Fibroblast of the aortic adventitia (primary cell): ENCODE measurements at regions not wholly inside any gene's neighbourhood (a gene's known extent, or its start where the extent isn't known, plus 50 kb on each side); places are given as distances from the start of the nearest gene placed in this dataset.
"Not testable (repeated sequence)": the region's sequence is repeated elsewhere in the genome, so short reads cannot be mapped to it uniquely, and the experiment has no call there.

Experiments
- DNase-seq: peaks from one replicate; pipeline ENCODE4 v3.0.0-alpha.2; 2010; ENCODE audit warnings: low read depth
- H3K4me3 ChIP-seq: 2 replicates; pipeline ENCODE4 v1.5.1; 2011; ENCODE audit warnings: low read depth, mild to moderate bottlenecking, control low read depth, low read length, moderate library complexity
- TF ChIP-seq, protein P1 (sequence below): IDR thresholded peaks from 2 replicates; pipeline ENCODE4 v1.5.1; 2011; ENCODE audit warnings: mild to moderate bottlenecking, low read length, control low read depth, inconsistent platforms; ENCODE audit not compliant: insufficient read depth

DNA sequence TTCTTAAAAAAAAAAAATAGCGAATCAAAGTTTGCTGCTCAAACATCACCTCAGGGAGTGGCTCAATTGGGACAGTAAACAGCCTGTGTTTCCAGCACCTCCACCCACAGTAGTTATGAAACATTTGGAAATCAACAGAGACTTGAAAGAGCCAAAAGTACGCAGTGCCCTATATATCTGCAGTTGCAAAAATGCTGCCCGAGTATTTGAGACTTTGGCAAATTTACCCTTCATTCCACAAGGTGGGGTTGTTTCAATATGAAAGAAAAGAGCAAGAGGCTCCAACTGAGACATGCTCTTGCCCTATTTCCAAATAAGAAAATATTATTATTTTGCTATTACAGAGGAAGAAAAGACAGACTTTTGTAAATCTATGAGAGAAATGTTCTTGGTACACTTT is 851.1 kb upstream of the RAG2 start:
- TF ChIP-seq, protein P1, sequence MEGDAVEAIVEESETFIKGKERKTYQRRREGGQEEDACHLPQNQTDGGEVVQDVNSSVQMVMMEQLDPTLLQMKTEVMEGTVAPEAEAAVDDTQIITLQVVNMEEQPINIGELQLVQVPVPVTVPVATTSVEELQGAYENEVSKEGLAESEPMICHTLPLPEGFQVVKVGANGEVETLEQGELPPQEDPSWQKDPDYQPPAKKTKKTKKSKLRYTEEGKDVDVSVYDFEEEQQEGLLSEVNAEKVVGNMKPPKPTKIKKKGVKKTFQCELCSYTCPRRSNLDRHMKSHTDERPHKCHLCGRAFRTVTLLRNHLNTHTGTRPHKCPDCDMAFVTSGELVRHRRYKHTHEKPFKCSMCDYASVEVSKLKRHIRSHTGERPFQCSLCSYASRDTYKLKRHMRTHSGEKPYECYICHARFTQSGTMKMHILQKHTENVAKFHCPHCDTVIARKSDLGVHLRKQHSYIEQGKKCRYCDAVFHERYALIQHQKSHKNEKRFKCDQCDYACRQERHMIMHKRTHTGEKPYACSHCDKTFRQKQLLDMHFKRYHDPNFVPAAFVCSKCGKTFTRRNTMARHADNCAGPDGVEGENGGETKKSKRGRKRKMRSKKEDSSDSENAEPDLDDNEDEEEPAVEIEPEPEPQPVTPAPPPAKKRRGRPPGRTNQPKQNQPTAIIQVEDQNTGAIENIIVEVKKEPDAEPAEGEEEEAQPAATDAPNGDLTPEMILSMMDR, result peak; percentile 65
- peak; percentile 85 for DNase-seq
- no peak overlapping the region for H3K4me3 ChIP-seq

DNA sequence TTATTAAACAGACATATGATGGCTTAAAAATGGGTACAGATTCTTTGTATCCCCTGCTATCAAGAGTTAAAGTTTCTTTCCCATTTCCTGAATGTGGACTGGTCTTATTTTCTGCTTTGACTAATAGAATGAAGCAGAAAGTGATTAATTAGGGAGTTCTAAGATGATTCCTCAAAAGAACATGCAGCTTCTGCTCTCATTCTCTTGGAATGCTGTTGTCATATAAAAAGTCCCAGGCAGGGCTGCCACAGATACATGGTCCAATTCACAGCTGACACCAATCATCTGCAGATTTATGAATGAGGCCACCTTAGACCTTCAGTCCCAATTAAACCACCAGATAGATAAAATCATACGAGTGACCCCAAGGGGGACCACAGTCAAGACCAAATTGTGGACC is 844.5 kb upstream of the RAG2 start:
- no peak for DNase-seq
- H3K4me3 ChIP-seq, result no peak overlapping the region
- TF ChIP-seq, protein P1, result no peak

DNA sequence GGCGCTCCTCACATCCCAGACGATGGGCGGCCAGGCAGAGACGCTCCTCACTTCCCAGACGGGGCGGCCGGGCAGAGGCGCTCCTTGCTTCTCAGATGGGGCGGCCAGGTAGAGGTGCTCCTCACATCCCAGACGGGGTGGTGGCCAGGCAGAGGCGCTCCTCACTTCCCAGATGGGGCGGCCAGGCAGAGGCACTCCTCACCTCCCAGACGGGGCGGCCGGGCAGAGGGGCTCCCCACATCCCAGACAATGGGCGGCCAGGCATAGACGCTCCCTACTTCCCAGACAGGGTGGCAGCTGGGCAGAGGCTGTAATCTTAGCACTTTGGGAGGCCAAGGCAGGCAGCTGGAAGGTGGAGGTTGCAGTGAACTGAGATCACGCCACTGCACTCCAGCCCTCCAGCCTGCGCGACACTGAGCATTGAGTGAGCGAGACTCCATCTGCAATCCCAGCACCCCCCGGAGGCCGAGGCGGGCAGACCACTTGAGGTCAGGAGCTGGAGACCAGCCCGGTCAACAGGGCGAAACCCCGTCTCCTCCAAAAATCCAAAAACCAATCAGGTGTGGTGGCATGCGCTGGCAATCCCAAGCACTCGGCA is 833.7 kb upstream of the RAG2 start:
- H3K4me3 ChIP-seq, DNase-seq: not testable (repeated sequence)

DNA sequence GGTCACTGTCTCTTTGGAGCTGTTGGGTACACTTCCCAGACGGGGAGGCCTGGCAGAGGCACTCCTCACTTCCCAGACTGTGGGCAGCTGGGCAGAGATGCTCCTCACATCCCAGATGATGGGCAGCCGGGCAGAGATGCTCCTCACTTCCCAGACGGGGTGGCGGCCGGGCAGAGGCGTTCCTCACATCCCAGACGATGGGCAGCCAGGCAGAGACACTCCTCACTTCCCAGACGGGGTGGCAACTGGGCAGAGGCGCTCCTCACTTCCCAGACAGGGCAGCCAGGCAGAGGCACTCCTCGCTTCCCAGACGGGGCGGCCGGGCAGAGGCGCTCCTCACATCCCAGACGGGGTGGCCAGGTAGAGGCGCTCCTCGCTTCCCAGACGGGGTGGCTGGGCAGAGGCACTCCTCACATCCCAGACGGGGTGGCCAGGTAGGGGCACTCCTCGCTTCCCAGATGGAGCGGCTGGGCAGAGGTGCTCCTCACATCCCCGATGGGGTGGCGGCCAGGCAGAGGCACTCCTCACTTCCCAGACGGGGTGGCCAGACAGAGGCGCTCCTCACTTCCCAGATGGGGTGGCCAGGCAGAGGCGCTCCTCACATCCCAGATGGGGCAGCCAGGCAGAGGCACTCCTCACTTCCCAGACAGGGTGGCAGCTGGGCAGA is 833.1 kb upstream of the RAG2 start:
- not testable (repeated sequence) for DNase-seq, H3K4me3 ChIP-seq

DNA sequence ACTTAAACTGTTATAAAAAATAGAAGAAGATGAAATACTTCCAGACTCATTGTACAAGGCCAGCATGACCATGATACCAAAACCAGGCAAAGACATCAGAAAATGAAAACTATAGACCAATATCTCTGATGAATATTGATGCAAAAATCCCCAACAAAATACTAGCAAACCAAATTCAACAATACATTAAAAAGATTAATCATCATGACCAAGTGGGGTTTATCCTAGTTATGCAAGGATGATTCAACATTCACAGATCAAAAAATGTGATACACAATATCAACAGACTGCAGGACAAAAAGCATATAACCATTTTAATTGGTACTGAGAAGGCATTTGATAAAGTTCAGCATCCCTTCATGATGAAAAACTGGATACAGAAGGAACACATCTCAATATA is 824.5 kb upstream of the RAG2 start:
- DNase-seq, result no peak
- TF ChIP-seq, protein P1, result no peak
- no peak overlapping the region for H3K4me3 ChIP-seq

DNA sequence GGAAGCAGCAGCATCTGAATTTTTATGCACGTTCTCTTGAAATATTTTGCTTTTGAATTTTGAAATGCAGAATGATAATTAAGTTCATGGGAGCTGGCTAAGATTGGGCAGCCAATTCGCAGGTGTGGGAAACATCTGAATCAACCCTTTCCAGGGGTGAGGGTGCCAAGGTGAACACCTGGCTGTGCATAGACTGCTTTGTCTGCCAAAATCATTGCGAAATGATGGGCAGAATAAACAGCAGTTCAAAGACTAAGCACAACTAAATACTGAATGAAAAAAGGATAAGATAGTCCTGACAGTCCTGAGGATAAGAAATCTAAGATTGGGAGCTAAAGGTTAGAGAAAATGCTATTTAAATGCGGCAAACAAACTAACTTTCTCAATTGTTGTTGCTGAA is 813.3 kb upstream of the RAG2 start:
- no peak overlapping the region for H3K4me3 ChIP-seq
- TF ChIP-seq, protein P1, result no peak
- no peak for DNase-seq

DNA sequence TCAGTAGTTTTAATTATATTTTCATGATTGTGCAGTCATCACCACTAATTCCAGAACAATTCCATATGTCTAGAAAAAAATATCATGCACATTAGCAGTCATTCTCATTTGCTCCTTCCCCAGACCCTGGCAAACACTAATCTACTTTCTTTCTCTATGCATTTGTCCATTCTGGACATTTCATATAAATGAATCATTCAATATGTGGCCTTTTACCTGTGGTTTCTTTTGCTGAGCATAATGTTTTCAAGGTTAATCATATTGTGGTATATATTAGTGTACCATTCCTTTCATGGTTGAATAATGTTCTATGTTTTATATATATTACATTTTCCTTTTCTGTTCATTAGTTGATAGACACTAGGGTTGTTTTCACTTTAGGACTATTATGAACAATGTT is 811.1 kb upstream of the RAG2 start:
- no peak overlapping the region for H3K4me3 ChIP-seq
- DNase-seq, result no peak
- TF ChIP-seq, protein P1, result no peak

DNA sequence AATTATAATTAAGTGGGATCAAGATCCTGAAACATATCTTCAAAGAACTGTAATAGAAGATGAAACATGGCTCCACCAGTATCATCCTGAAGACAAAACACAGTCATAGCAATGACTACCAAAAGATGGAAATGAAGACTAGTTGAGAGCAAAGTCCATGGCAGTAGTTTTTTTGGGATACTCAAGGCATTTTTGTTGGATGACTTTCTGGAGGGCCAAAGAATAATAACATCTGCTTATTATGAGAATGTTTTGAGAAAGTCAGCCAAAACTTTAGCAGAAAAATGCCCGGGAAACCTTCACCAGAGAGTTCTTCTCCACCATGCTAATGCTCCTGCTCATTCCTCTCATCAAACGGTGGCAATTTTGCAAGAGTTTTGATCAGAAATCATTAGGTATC is 809.4 kb upstream of the RAG2 start:
- no peak for DNase-seq
- H3K4me3 ChIP-seq, result no peak overlapping the region
- TF ChIP-seq, protein P1, result no peak
